GM12873 (cell line): ENCODE measurements at regions not wholly inside any gene's neighbourhood (a gene's known extent, or its start where the extent isn't known, plus 50 kb on each side); places are given as distances from the start of the nearest gene placed in this dataset.

Experiments used
- CTCF ChIP-seq: IDR thresholded peaks from 2 replicates; pipeline ENCODE4 v1.5.1; 2012; ENCODE audit warnings: low read depth, mild to moderate bottlenecking, moderate library complexity, low read length, control low read depth; ENCODE audit not compliant: insufficient read depth; ENCODE audit errors: missing control alignments

GRCh38 chr19:20334760-20335159 is 167.7 kb downstream of the ZNF486 start:
- TF ChIP-seq CTCF, result no peak

GRCh38 chr19:20333508-20333907 is 166.5 kb downstream of the ZNF486 start:
- no peak for TF ChIP-seq CTCF

- TF ChIP-seq CTCF, result no peak
Measured at GRCh38 chr19:20325151-20325550, 158.1 kb downstream of the ZNF486 start.

- no peak for TF ChIP-seq CTCF
Measured at GRCh38 chr19:20321139-20321763, 154.2 kb downstream of the ZNF486 start.

- no peak for TF ChIP-seq CTCF
Measured at GRCh38 chr19:20320191-20320590, 153.2 kb downstream of the ZNF486 start.

- TF ChIP-seq CTCF, result no peak
Measured at GRCh38 chr19:20318616-20319015, 151.6 kb downstream of the ZNF486 start.

- no peak for TF ChIP-seq CTCF
Measured at GRCh38 chr19:20315543-20315942, 148.5 kb downstream of the ZNF486 start.
